ENCODE measurements at regions not wholly inside any gene's neighbourhood (a gene's known extent, or its start where the extent isn't known, plus 50 kb on each side); places are given as distances from the start of the nearest gene placed in this dataset.
"Not testable (repeated sequence)": the region's sequence is repeated elsewhere in the genome, so short reads cannot be mapped to it uniquely, and the experiment has no call there.

- 25% methylated on average over 1 of the region's 1 CpG for WGBS (ENCODE audit: insufficient coverage)
- H3K4me1 ChIP-seq (ENCODE audit: control insufficient read depth in 1 of 2, extremely low read depth in 1 of 2, insufficient read depth in 2 of 2, low read length in 2 of 2), result no peaks in the 10 kb centered on the region
- no peaks in the 10 kb centered on the region for H3K9me3 Mint-ChIP-seq
- H3K4me1 Mint-ChIP-seq, result no peaks in the 10 kb centered on the region
- H3K36me3 ChIP-seq (ENCODE audit: control insufficient read depth in 2 of 2, extremely low read depth in 1 of 2, insufficient read depth in 1 of 2, low read length in 1 of 2), result no peaks in the 10 kb centered on the region
- H3K27ac Mint-ChIP-seq, result no peak overlapping the region
- no peaks in the 10 kb centered on the region for H3K9me3 ChIP-seq
- no peak overlapping the region for H3K27ac ChIP-seq (ENCODE audit: low read length)
- ChIA-PET POLR2A (no interaction called here), CTCF (no interaction called here)
- H3K4me3 ChIP-seq (ENCODE audit: control insufficient read depth in 1 of 2, extremely low read depth in 1 of 2, low read length in 1 of 2), result no peak overlapping the region
- no peak overlapping the region for H3K4me3 Mint-ChIP-seq
- H3K27me3 ChIP-seq (replicated peaks in 1 of 2; ENCODE audit: control insufficient read depth in 2 of 2, extremely low read depth in 1 of 2, insufficient read depth in 2 of 2, low read length in 1 of 2), result peaks cover 0 to 4% of the 10 kb centered on the region in 2 experiments
- H3K27me3 Mint-ChIP-seq, result peaks cover 11 to 12% of the 10 kb centered on the region in 2 donors
- no peaks in the 10 kb centered on the region for H3K36me3 Mint-ChIP-seq
- ATAC-seq (replicated peaks in 1 of 4), result no peak
- no peak for DNase-seq
Observed at GRCh38 chr2:84071050-84071449, 388.0 kb downstream of the SUCLG1 start.

- ATAC-seq (replicated peaks in 1 of 4) (no peak), DNase-seq (no peak)
- Mint-ChIP-seq H3K27me3 (peaks cover 18 to 26% of the 10 kb centered on the region in 2 donors), H3K4me1 (no peaks in the 10 kb centered on the region), H3K36me3 (no peaks in the 10 kb centered on the region), H3K9me3 (no peaks in the 10 kb centered on the region), H3K27ac (no peak overlapping the region), H3K4me3 (no peak overlapping the region)
- no peak overlapping the region for H3K4me3 ChIP-seq (ENCODE audit: control insufficient read depth in 1 of 2, extremely low read depth in 1 of 2, low read length in 1 of 2)
- H3K27ac ChIP-seq (ENCODE audit: low read length), result no peak overlapping the region
- H3K36me3 ChIP-seq (ENCODE audit: control insufficient read depth in 2 of 2, extremely low read depth in 1 of 2, insufficient read depth in 1 of 2, low read length in 1 of 2), result no peaks in the 10 kb centered on the region
- H3K9me3 ChIP-seq, result no peaks in the 10 kb centered on the region
- H3K27me3 ChIP-seq (replicated peaks in 1 of 2; ENCODE audit: control insufficient read depth in 2 of 2, extremely low read depth in 1 of 2, insufficient read depth in 2 of 2, low read length in 1 of 2), result no peaks in the 10 kb centered on the region
- CTCF ChIA-PET, result no interaction called here
- POLR2A ChIA-PET, result no interaction called here
- H3K4me1 ChIP-seq (ENCODE audit: control insufficient read depth in 1 of 2, extremely low read depth in 1 of 2, insufficient read depth in 2 of 2, low read length in 2 of 2), result no peaks in the 10 kb centered on the region
Observed at GRCh38 chr2:84065857-84066256, 393.2 kb downstream of the SUCLG1 start.

DNA sequence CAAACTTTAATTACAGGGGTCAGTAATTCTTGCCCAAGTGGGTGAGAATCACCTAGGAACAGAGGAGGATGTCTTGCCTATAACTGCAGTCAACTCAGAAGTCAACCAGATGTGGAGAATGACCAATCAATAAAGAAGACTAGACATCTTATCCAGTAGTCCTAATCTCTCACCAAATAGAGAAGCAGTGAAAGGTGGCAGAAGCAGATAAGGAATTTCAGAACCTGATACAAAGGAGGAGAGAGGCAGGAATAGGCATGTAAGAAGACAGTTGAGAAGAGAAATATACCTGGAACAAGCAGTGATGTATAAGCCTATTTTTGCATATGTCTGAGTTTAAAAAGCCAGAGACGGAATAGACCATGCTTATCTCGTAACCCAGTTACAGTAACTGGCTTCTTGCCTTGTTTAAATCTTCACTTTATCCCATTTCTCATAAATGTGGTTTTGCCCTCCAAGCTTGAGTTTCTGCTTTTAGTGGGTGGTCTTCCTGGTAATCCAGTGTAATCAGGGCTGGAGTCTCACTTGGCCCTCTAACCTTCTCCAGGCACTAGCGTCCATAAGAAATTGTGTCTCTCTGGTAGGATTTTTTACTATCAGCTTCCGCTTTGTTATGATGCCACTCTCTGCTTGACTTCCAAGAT, 401.0 kb downstream of the SUCLG1 start:
- H3K9me3 Mint-ChIP-seq, result no peaks in the 10 kb centered on the region
- Histone ChIP-seq H3K27me3 (replicated peaks in 1 of 2; ENCODE audit: control insufficient read depth in 2 of 2, extremely low read depth in 1 of 2, insufficient read depth in 2 of 2, low read length in 1 of 2) (no peaks in the 10 kb centered on the region), H3K9me3 (no peaks in the 10 kb centered on the region), H3K27ac (ENCODE audit: low read length) (no peak overlapping the region), H3K36me3 (ENCODE audit: control insufficient read depth in 2 of 2, extremely low read depth in 1 of 2, insufficient read depth in 1 of 2, low read length in 1 of 2) (no peaks in the 10 kb centered on the region), H3K4me1 (ENCODE audit: control insufficient read depth in 1 of 2, extremely low read depth in 1 of 2, insufficient read depth in 2 of 2, low read length in 2 of 2) (no peaks in the 10 kb centered on the region), H3K4me3 (ENCODE audit: control insufficient read depth in 1 of 2, extremely low read depth in 1 of 2, low read length in 1 of 2) (no peak overlapping the region)
- no peak overlapping the region for H3K27ac Mint-ChIP-seq
- no peaks in the 10 kb centered on the region for H3K36me3 Mint-ChIP-seq
- no peaks in the 10 kb centered on the region for H3K4me1 Mint-ChIP-seq
- ChIA-PET POLR2A (no interaction called here), CTCF (no interaction called here)
- no peak for ATAC-seq (replicated peaks in 1 of 4)
- no peak overlapping the region for H3K4me3 Mint-ChIP-seq
- H3K27me3 Mint-ChIP-seq, result peaks cover 8 to 13% of the 10 kb centered on the region in 2 donors
- no peak for DNase-seq
- no CpG with 5 or more reads among the region's 4 CpGs for WGBS (ENCODE audit: insufficient coverage)

GRCh38 chr2:84055816-84056215, 403.3 kb downstream of the SUCLG1 start:
- H3K4me3 ChIP-seq (ENCODE audit: control insufficient read depth in 1 of 2, extremely low read depth in 1 of 2, low read length in 1 of 2), result no peak overlapping the region
- no peaks in the 10 kb centered on the region for H3K9me3 ChIP-seq
- ChIA-PET CTCF (no interaction called here), POLR2A (no interaction called here)
- H3K4me1 ChIP-seq (ENCODE audit: control insufficient read depth in 1 of 2, extremely low read depth in 1 of 2, insufficient read depth in 2 of 2, low read length in 2 of 2), result no peaks in the 10 kb centered on the region
- no peaks in the 10 kb centered on the region for H3K27me3 ChIP-seq (replicated peaks in 1 of 2; ENCODE audit: control insufficient read depth in 2 of 2, extremely low read depth in 1 of 2, insufficient read depth in 2 of 2, low read length in 1 of 2)
- H3K36me3 ChIP-seq (ENCODE audit: control insufficient read depth in 2 of 2, extremely low read depth in 1 of 2, insufficient read depth in 1 of 2, low read length in 1 of 2), result no peaks in the 10 kb centered on the region
- no peak for DNase-seq
- H3K4me3 Mint-ChIP-seq, result no peak overlapping the region
- H3K27ac ChIP-seq (ENCODE audit: low read length), result no peak overlapping the region
- H3K4me1 Mint-ChIP-seq, result no peaks in the 10 kb centered on the region
- no peaks in the 10 kb centered on the region for H3K36me3 Mint-ChIP-seq
- no peaks in the 10 kb centered on the region for H3K9me3 Mint-ChIP-seq
- H3K27me3 Mint-ChIP-seq, result peaks cover 5 to 6% of the 10 kb centered on the region in 2 donors
- no peak overlapping the region for H3K27ac Mint-ChIP-seq
- ATAC-seq (replicated peaks in 1 of 4), result no peak
- WGBS (ENCODE audit: insufficient coverage), result 33% methylated on average over 1 of the region's 1 CpG

DNA sequence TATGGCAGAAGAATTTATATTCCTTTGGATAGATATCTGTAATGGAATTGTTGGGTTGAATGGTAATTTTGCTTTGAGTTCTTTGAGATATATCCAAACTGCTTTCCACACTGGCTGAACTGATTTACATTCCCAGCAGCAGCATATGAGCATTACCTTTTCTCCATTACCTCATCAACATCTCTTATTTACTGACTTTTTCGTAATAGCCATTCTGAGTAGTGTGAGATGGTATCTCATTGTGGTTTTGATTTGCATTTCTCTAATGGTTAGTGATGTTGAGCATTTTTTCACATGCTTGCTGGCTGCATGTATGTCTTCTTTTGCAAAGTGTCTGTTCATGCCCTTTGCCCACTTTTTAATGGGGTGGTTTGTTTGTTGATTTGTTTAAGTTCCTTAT, 404.5 kb downstream of the SUCLG1 start:
- H3K9me3 Mint-ChIP-seq; POLR2A ChIA-PET; H3K36me3 ChIP-seq (ENCODE audit: control insufficient read depth in 2 of 2, extremely low read depth in 1 of 2, insufficient read depth in 1 of 2, low read length in 1 of 2); ATAC-seq (replicated peaks in 1 of 4); DNase-seq; H3K4me1 Mint-ChIP-seq; H3K36me3 Mint-ChIP-seq; H3K27me3 Mint-ChIP-seq; H3K4me3 ChIP-seq (ENCODE audit: control insufficient read depth in 1 of 2, extremely low read depth in 1 of 2, low read length in 1 of 2); H3K4me3 Mint-ChIP-seq; H3K27ac ChIP-seq (ENCODE audit: low read length); H3K27me3 ChIP-seq (replicated peaks in 1 of 2; ENCODE audit: control insufficient read depth in 2 of 2, extremely low read depth in 1 of 2, insufficient read depth in 2 of 2, low read length in 1 of 2); H3K27ac Mint-ChIP-seq; CTCF ChIA-PET; H3K4me1 ChIP-seq (ENCODE audit: control insufficient read depth in 1 of 2, extremely low read depth in 1 of 2, insufficient read depth in 2 of 2, low read length in 2 of 2); H3K9me3 ChIP-seq: not testable (repeated sequence)
- no CpG with 5 or more reads among the region's 1 CpG for WGBS (ENCODE audit: insufficient coverage)

- Mint-ChIP-seq H3K36me3 (no peaks in the 10 kb centered on the region), H3K9me3 (no peaks in the 10 kb centered on the region), H3K4me1 (no peaks in the 10 kb centered on the region), H3K27me3 (no peaks in the 10 kb centered on the region), H3K27ac (no peak overlapping the region), H3K4me3 (no peak overlapping the region)
- POLR2A ChIA-PET, result no interaction called here
- no peaks in the 10 kb centered on the region for H3K36me3 ChIP-seq (ENCODE audit: control insufficient read depth in 2 of 2, extremely low read depth in 1 of 2, insufficient read depth in 1 of 2, low read length in 1 of 2)
- WGBS (ENCODE audit: insufficient coverage), result no CpG with 5 or more reads among the region's 2 CpGs
- H3K4me3 ChIP-seq (ENCODE audit: control insufficient read depth in 1 of 2, extremely low read depth in 1 of 2, low read length in 1 of 2), result no peak overlapping the region
- H3K9me3 ChIP-seq, result no peaks in the 10 kb centered on the region
- no peaks in the 10 kb centered on the region for H3K27me3 ChIP-seq (replicated peaks in 1 of 2; ENCODE audit: control insufficient read depth in 2 of 2, extremely low read depth in 1 of 2, insufficient read depth in 2 of 2, low read length in 1 of 2)
- no peaks in the 10 kb centered on the region for H3K4me1 ChIP-seq (ENCODE audit: control insufficient read depth in 1 of 2, extremely low read depth in 1 of 2, insufficient read depth in 2 of 2, low read length in 2 of 2)
- CTCF ChIA-PET, result no interaction called here
- ATAC-seq (replicated peaks in 1 of 4) (no peak), DNase-seq (no peak)
- H3K27ac ChIP-seq (ENCODE audit: low read length), result no peak overlapping the region
Observed at GRCh38 chr2:84052913-84053312, 406.2 kb downstream of the SUCLG1 start.

GRCh38 chr2:84052043-84052442, 407.0 kb downstream of the SUCLG1 start:
- CTCF ChIA-PET, result interaction anchor here in 1 of 2 donors (0.7 kb wide), 1 partner anchor 1900 kb away, joined by 3 read pairs; no protein-coding TSS in a partner anchor
- Mint-ChIP-seq H3K4me1 (no peaks in the 10 kb centered on the region), H3K9me3 (no peaks in the 10 kb centered on the region), H3K4me3 (no peak overlapping the region), H3K27me3 (no peaks in the 10 kb centered on the region), H3K27ac (no peak overlapping the region), H3K36me3 (no peaks in the 10 kb centered on the region)
- DNase-seq (no peak), ATAC-seq (replicated peaks in 1 of 4) (no peak)
- no peak overlapping the region for H3K4me3 ChIP-seq (ENCODE audit: control insufficient read depth in 1 of 2, extremely low read depth in 1 of 2, low read length in 1 of 2)
- H3K27ac ChIP-seq (ENCODE audit: low read length), result no peak overlapping the region
- H3K9me3 ChIP-seq, result no peaks in the 10 kb centered on the region
- no peaks in the 10 kb centered on the region for H3K36me3 ChIP-seq (ENCODE audit: control insufficient read depth in 2 of 2, extremely low read depth in 1 of 2, insufficient read depth in 1 of 2, low read length in 1 of 2)
- no peaks in the 10 kb centered on the region for H3K27me3 ChIP-seq (replicated peaks in 1 of 2; ENCODE audit: control insufficient read depth in 2 of 2, extremely low read depth in 1 of 2, insufficient read depth in 2 of 2, low read length in 1 of 2)
- H3K4me1 ChIP-seq (ENCODE audit: control insufficient read depth in 1 of 2, extremely low read depth in 1 of 2, insufficient read depth in 2 of 2, low read length in 2 of 2), result no peaks in the 10 kb centered on the region
- 50% methylated on average over 1 of the region's 2 CpGs for WGBS (ENCODE audit: insufficient coverage)
- POLR2A ChIA-PET, result no interaction called here
